Immature natural killer cell (primary cell): ENCODE measurements at regions not wholly inside any gene's neighbourhood (a gene's known extent, or its start where the extent isn't known, plus 50 kb on each side); places are given as distances from the start of the nearest gene placed in this dataset.
"Not testable (repeated sequence)": the region's sequence is repeated elsewhere in the genome, so short reads cannot be mapped to it uniquely, and the experiment has no call there.

Source experiments
- DNase-seq, 3 donors: peaks; one replicate each; pipeline ENCODE4 v3.0.0; 2022; ENCODE audit warnings: mixed read lengths in 1 of 3
- H3K27ac Mint-ChIP-seq, 6 donors: one replicate each; pipeline ENCODE4 v1.8.0; 2020; ENCODE audit warnings: mixed read lengths in 6 of 6, mild to moderate bottlenecking in 5 of 6, inconsistent platforms in 4 of 6, moderate library complexity in 3 of 6
- H3K27me3 Mint-ChIP-seq, 3 donors: one replicate each; pipeline ENCODE4 v1.8.0; 2020 to 2021; ENCODE audit warnings: low read depth in 3 of 3, mild to moderate bottlenecking in 3 of 3, mixed read lengths in 3 of 3, moderate library complexity in 3 of 3, inconsistent platforms in 1 of 3
- H3K36me3 Mint-ChIP-seq, 3 donors: one replicate each; pipeline ENCODE4 v1.8.0; 2020; ENCODE audit warnings: mixed read lengths in 3 of 3, inconsistent platforms in 2 of 3, mild to moderate bottlenecking in 2 of 3
- H3K4me1 Mint-ChIP-seq, 2 donors: one replicate each; pipeline ENCODE4 v1.8.0; 2020; ENCODE audit warnings: inconsistent platforms in 2 of 2, mild to moderate bottlenecking in 2 of 2, mixed read lengths in 2 of 2, moderate library complexity in 1 of 2
- H3K4me3 Mint-ChIP-seq, 5 donors: one replicate each; pipeline ENCODE4 v1.8.0; 2020; ENCODE audit warnings: mild to moderate bottlenecking in 5 of 5, mixed read lengths in 5 of 5, inconsistent platforms in 3 of 5, moderate library complexity in 3 of 5
- H3K9me3 Mint-ChIP-seq, 6 donors: one replicate each; pipeline ENCODE4 v1.8.0; 2020; ENCODE audit warnings: mild to moderate bottlenecking in 6 of 6, mixed read lengths in 6 of 6, inconsistent platforms in 4 of 6, moderate library complexity in 3 of 6

- H3K27me3 Mint-ChIP-seq: no peaks in the 10 kb centered on the region
- no peak for DNase-seq
- peaks cover 3 to 31% (median 10%) of the 10 kb centered on the region in 6 donors for H3K9me3 Mint-ChIP-seq
- no peaks in the 10 kb centered on the region for H3K36me3 Mint-ChIP-seq
- H3K4me1 Mint-ChIP-seq: no peaks in the 10 kb centered on the region
- H3K27ac Mint-ChIP-seq: no peak overlapping the region
- no peak overlapping the region for H3K4me3 Mint-ChIP-seq
Measured at GRCh38 chr5:17373814-17374556, 124.0 kb upstream of the TAF11L2 start.

DNA sequence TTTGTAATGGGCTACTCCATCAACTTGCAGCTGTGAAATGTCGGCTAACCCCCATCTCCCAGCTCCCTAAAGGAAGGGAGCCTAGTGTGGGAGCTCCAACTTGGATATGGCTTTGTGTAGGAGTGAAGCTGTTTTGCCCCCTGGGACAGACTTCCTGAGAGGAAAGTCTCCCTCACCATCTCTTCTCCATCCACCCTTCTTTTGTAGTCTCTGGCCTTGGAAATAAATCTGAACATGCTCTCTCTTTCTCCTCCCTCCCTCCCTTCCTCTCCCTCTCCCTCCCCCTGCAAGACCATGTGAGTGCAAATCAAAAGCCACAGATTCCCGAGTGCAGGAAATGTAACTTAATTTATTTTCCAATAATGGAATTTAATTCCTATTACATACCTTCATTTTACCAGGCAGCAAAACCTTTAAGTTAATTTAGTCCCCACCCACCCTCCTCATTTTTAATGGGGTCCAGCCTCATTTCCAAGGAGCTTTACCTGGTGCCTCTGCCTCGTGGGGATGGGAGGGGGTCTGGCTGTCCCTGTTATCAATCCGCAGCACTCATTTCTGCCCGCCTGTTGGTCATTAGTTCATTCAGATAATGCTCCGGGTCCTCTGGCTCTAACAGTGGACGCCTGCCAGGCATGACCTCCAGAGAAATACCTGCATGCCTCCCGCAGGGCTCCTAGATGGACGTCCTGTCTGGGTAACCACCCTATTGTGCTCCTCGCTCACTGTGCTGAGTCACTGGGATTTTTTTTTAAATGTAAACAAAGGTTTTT is 122.9 kb upstream of the TAF11L2 start:
- Mint-ChIP-seq H3K9me3 (peaks cover 3 to 32% (median 11%) of the 10 kb centered on the region in 6 donors), H3K4me1 (no peaks in the 10 kb centered on the region), H3K27ac (no peak overlapping the region), H3K36me3 (no peaks in the 10 kb centered on the region), H3K27me3 (no peaks in the 10 kb centered on the region), H3K4me3 (no peak overlapping the region)
- DNase-seq: no peak

GRCh38 chr5:17375886-17376285 is 122.1 kb upstream of the TAF11L2 start:
- not testable (repeated sequence) for H3K4me3 Mint-ChIP-seq, H3K27me3 Mint-ChIP-seq, H3K27ac Mint-ChIP-seq, DNase-seq, H3K4me1 Mint-ChIP-seq, H3K36me3 Mint-ChIP-seq
- peaks cover 2 to 32% (median 14%) of the 10 kb centered on the region in 6 donors for H3K9me3 Mint-ChIP-seq

DNA sequence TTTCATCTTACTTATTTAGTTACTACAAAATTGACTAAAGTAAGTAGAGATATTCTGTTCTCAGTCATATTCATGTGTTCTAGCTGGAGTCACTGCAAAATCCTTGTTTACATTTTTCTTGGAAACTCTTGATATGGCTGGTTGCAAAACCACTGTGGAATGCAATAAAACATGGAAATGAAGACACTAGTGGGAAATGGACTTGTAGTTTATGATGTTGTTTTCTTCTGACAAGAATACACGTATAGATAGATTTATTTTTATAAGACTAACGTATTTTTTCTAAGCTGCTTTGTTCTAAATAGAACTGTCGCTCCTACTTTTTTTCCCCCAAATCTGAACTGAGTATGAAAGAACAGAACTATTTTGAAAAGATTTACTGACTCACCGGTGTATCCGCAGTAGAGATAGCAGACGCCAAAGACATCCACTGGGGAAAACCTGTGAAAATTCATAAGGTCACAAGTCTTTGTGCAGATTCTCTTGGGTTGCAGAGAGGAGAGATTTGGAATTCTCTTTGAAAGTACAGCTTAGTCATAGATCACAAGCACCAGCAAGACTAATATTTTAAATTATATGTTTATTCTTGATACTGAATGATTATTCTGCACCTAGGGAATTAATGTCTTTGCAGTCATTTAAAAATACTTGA is 119.6 kb upstream of the TAF11L2 start:
- Mint-ChIP-seq H3K27ac (no peak overlapping the region), H3K36me3 (no peaks in the 10 kb centered on the region)
- DNase-seq: no peak

GRCh38 chr5:17379100-17379951 is 118.7 kb upstream of the TAF11L2 start:
- no peak overlapping the region for H3K27ac Mint-ChIP-seq
- H3K4me1 Mint-ChIP-seq: no peaks in the 10 kb centered on the region
- no peaks in the 10 kb centered on the region for H3K27me3 Mint-ChIP-seq
- no peak overlapping the region for H3K4me3 Mint-ChIP-seq
- DNase-seq: no peak
- peaks cover 4 to 46% (median 13%) of the 10 kb centered on the region in 6 donors for H3K9me3 Mint-ChIP-seq
- H3K36me3 Mint-ChIP-seq: no peaks in the 10 kb centered on the region

More for the DNA sequence above, 119.6 kb upstream of the TAF11L2 start:
- Mint-ChIP-seq H3K9me3 (peaks cover 4 to 40% (median 14%) of the 10 kb centered on the region in 6 donors), H3K27me3 (no peaks in the 10 kb centered on the region), H3K4me1 (no peaks in the 10 kb centered on the region), H3K4me3 (no peak overlapping the region)

DNA sequence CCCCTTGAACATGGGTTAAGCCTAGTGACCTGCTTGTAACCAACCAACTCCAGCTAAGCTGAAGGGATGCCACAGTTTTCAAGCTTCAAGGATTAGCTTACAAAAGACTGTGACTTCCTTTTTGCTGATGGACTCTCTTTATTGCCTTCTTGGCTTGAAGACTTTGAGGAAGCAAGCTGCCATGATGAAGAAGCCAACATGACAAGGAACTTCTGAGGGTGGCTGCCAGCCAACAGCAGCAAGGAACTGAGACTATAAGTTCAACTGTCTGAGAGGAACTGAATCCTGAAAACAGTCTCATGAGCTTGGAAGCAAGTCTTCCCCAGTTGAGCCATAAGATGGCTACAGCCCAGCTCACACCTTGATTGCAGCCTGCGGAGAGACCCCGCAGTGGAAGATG is 116.1 kb upstream of the TAF11L2 start:
- peaks cover 0 to 3% (median 0%) of the 10 kb centered on the region in 3 donors for H3K36me3 Mint-ChIP-seq
- H3K4me1 Mint-ChIP-seq: no peaks in the 10 kb centered on the region
- no peak for DNase-seq
- H3K4me3 Mint-ChIP-seq: no peak overlapping the region
- no peak overlapping the region for H3K27ac Mint-ChIP-seq
- H3K9me3 Mint-ChIP-seq: peaks cover 8 to 50% (median 13%) of the 10 kb centered on the region in 6 donors
- no peaks in the 10 kb centered on the region for H3K27me3 Mint-ChIP-seq

DNA sequence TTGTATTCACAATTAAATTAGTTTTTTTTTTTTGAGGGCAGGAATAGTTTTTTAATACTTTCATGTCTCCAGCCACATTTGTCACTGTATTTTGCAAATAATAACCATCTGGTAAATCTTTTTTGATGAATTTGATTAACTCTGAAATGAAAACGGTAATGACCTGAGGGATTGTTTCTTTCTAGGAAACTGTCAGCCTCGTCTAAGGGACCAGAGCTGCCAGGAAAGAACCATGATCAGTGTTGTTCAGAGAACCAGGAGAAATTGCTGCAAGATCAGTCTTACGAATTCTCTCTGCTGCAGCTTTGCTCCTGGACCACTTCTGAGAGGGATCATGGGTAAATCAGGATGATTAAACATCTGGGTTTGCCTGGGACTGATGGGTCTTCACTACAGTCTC is 114.5 kb upstream of the TAF11L2 start:
- H3K27ac Mint-ChIP-seq: no peak overlapping the region
- peaks cover 0 to 2% (median 0%) of the 10 kb centered on the region in 3 donors for H3K27me3 Mint-ChIP-seq
- peaks cover 0 to 3% (median 0%) of the 10 kb centered on the region in 3 donors for H3K36me3 Mint-ChIP-seq
- H3K4me3 Mint-ChIP-seq: no peak overlapping the region
- peaks cover 7 to 52% (median 15%) of the 10 kb centered on the region in 6 donors for H3K9me3 Mint-ChIP-seq
- no peak for DNase-seq
- H3K4me1 Mint-ChIP-seq: no peaks in the 10 kb centered on the region

GRCh38 chr5:17384181-17384580 is 113.8 kb upstream of the TAF11L2 start:
- H3K36me3 Mint-ChIP-seq: peaks cover 0 to 3% (median 0%) of the 10 kb centered on the region in 3 donors
- H3K4me1 Mint-ChIP-seq: no peaks in the 10 kb centered on the region
- H3K27me3 Mint-ChIP-seq: peaks cover 0 to 2% (median 0%) of the 10 kb centered on the region in 3 donors
- DNase-seq: no peak
- no peak overlapping the region for H3K4me3 Mint-ChIP-seq
- H3K27ac Mint-ChIP-seq: no peak overlapping the region
- H3K9me3 Mint-ChIP-seq: peaks cover 7 to 55% (median 16%) of the 10 kb centered on the region in 6 donors

- Mint-ChIP-seq H3K36me3 (peaks cover 0 to 3% (median 3%) of the 10 kb centered on the region in 3 donors), H3K9me3 (peaks cover 5 to 43% (median 19%) of the 10 kb centered on the region in 6 donors), H3K27ac (no peak overlapping the region), H3K4me3 (no peak overlapping the region), H3K27me3 (peaks cover 0 to 2% (median 2%) of the 10 kb centered on the region in 3 donors), H3K4me1 (no peaks in the 10 kb centered on the region)
- DNase-seq: no peak
Measured at GRCh38 chr5:17388717-17389116, 109.3 kb upstream of the TAF11L2 start.

DNA sequence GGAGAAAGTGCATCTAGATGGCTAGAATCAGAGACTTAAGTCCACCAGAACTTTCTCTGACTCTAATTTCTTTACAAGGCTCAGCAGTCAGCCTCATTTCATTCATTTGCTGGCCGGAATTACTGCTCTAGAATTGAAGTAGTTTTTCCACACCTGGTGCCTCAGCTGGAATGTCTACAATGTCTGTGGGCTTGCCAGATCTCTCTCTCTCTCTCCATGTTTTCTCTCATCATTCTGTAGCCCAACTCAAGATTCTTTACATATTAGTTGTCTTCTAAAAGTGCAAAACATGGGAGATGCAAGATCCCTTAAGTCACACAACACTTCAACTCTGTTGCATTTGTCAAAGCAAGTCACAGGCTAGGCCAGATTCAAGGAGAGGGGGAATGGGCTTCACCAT is 103.9 kb upstream of the TAF11L2 start:
- peaks cover 0 to 2% (median 0%) of the 10 kb centered on the region in 3 donors for H3K27me3 Mint-ChIP-seq
- DNase-seq: no peak
- no peaks in the 10 kb centered on the region for H3K4me1 Mint-ChIP-seq
- peaks cover 0 to 4% (median 3%) of the 10 kb centered on the region in 3 donors for H3K36me3 Mint-ChIP-seq
- H3K27ac Mint-ChIP-seq: no peak overlapping the region
- no peak overlapping the region for H3K4me3 Mint-ChIP-seq
- H3K9me3 Mint-ChIP-seq: peaks cover 4 to 52% (median 19%) of the 10 kb centered on the region in 6 donors

DNA sequence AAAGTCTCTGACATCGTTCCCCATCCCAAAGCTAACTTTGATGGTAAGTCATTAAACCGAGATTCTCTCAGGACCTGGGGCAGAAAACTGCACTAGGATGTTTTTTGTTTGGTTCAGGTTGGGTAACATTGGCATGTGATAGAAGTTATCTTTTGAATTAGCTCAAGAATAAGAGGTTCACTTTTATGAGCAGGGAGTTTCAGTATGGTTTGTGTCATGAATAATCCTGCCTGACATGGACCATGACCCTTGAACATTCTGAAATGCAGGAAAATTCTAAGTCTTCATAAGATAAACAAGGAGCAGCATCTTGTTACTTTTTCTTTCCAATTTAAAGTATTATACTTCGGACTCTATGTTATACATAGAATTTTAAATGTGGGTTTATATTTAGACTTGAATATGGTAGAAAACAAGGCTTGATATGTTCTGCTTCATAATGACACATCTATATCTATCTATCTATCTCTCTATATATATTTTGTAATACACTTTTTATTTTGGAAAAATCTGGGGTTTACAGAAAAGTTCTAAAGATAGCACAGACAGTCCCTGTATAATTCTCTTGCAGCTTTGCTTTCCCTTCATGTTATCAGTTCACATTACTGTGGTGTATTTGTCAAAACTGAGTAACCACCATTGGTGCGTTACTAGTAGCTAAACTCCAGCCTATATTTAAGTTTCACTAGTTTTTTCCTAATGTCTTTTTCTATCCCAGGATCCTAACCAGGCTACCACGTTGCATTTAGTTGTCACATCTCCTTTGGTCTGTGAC is 102.7 kb upstream of the TAF11L2 start:
- H3K4me3 Mint-ChIP-seq: no peak overlapping the region
- no peak for DNase-seq

GRCh38 chr5:17396247-17396646 is 101.8 kb upstream of the TAF11L2 start:
- Mint-ChIP-seq H3K9me3 (peaks cover 5 to 61% (median 15%) of the 10 kb centered on the region in 6 donors), H3K4me3 (no peak overlapping the region), H3K27me3 (peaks cover 0 to 2% (median 0%) of the 10 kb centered on the region in 3 donors), H3K36me3 (peaks cover 0 to 4% (median 0%) of the 10 kb centered on the region in 3 donors), H3K27ac (no peak overlapping the region), H3K4me1 (no peaks in the 10 kb centered on the region)
- no peak for DNase-seq

More for the DNA sequence above, 102.7 kb upstream of the TAF11L2 start:
- Mint-ChIP-seq H3K36me3 (peaks cover 0 to 4% (median 3%) of the 10 kb centered on the region in 3 donors), H3K27ac (no peak overlapping the region), H3K4me1 (no peaks in the 10 kb centered on the region), H3K27me3 (peaks cover 0 to 2% (median under 1%) of the 10 kb centered on the region in 3 donors), H3K9me3 (peaks cover 4 to 59% (median 20%) of the 10 kb centered on the region in 6 donors)
